ELR (cell line): ENCODE measurements at regions not wholly inside any gene's neighbourhood (a gene's known extent, or its start where the extent isn't known, plus 50 kb on each side); places are given as distances from the start of the nearest gene placed in this dataset.

Experiments
- DNase-seq: peaks from one replicate; pipeline ENCODE4 v3.0.0-alpha.2; 2015; ENCODE audit warnings: low read depth

- DNase-seq = no peak
Measured at GRCh38 chr4:8754634-8755589, 116.7 kb downstream of the HMX1 start.

GRCh38 chr4:8748236-8748575, 123.4 kb downstream of the HMX1 start:
- DNase-seq = no peak

GRCh38 chr4:8747467-8748235, 124.0 kb downstream of the HMX1 start:
- DNase-seq = no peak

GRCh38 chr4:8746523-8747466, 124.8 kb downstream of the HMX1 start:
- no peak for DNase-seq

- DNase-seq = no peak
Measured at GRCh38 chr4:8745826-8746225, 125.8 kb downstream of the HMX1 start.

GRCh38 chr4:8745005-8745790, 126.4 kb downstream of the HMX1 start:
- DNase-seq = no peak

GRCh38 chr4:8744083-8744805, 127.4 kb downstream of the HMX1 start:
- DNase-seq = no peak

GRCh38 chr4:8742546-8742945, 129.1 kb downstream of the HMX1 start:
- DNase-seq = no peak

- no peak for DNase-seq
Measured at GRCh38 chr4:8741513-8742226, 130.0 kb downstream of the HMX1 start.

- no peak for DNase-seq
Measured at GRCh38 chr4:8740666-8741395, 130.8 kb downstream of the HMX1 start.

GRCh38 chr4:8739820-8740665, 131.6 kb downstream of the HMX1 start:
- no peak for DNase-seq

GRCh38 chr4:8739317-8739716, 132.3 kb downstream of the HMX1 start:
- no peak for DNase-seq

- DNase-seq = no peak
Measured at GRCh38 chr4:8738471-8738931, 133.1 kb downstream of the HMX1 start.

GRCh38 chr4:8737601-8738279, 133.9 kb downstream of the HMX1 start:
- no peak for DNase-seq

- DNase-seq = no peak
Measured at GRCh38 chr4:8737075-8737474, 134.6 kb downstream of the HMX1 start.

GRCh38 chr4:8736090-8736825, 135.4 kb downstream of the HMX1 start:
- no peak for DNase-seq
